SK-N-SH (cell line): ENCODE measurements at regions not wholly inside any gene's neighbourhood (a gene's known extent, or its start where the extent isn't known, plus 50 kb on each side); places are given as distances from the start of the nearest gene placed in this dataset.

Experiments
- CHD2 ChIP-seq: fragments of 150-350 bp; IDR thresholded peaks from 2 replicates; pipeline ENCODE4 v1.6.1; 2018; ENCODE audit warnings: low read length; ENCODE audit not compliant: partially characterized antibody
- CTCF ChIP-seq: fragments of 200-600 bp; sonication (generic); IDR thresholded peaks from 2 replicates; pipeline ENCODE4 v1.6.1; 2017; ENCODE audit warnings: antibody characterized with exemption, mild to moderate bottlenecking, moderate library complexity
- EP300 ChIP-seq, 2 experiments: IDR thresholded peaks; 2 replicates each; pipeline versions ENCODE4 v1.4.0 to v1.6.1; 2012; ENCODE audit warnings: borderline replicate concordance in 1 of 2, low read depth in 1 of 2, low read length in 1 of 2
- FOXM1 ChIP-seq: IDR thresholded peaks from 2 replicates; pipeline ENCODE4 v1.4.0; 2012; ENCODE audit warnings: low read depth, mild to moderate bottlenecking
- GABPA ChIP-seq: IDR thresholded peaks from 2 replicates; pipeline ENCODE4 v1.4.0; 2012; ENCODE audit warnings: low read depth, mild to moderate bottlenecking
- IRF3 ChIP-seq: fragments of 150-350 bp; IDR thresholded peaks from 2 replicates; pipeline ENCODE4 v1.6.1; 2016; ENCODE audit warnings: mild to moderate bottlenecking, low read depth, low read length
- MXI1 ChIP-seq: IDR thresholded peaks from 2 replicates; pipeline ENCODE4 v1.6.1; 2012; ENCODE audit warnings: mild to moderate bottlenecking, low read depth, low read length, improper control_type of control experiment
- POLR2AphosphoS5 ChIP-seq: IDR thresholded peaks from 2 replicates; pipeline ENCODE4 v1.6.1; 2012; ENCODE audit warnings: low read depth, low read length
- RAD21 ChIP-seq: IDR thresholded peaks from 2 replicates; pipeline ENCODE4 v1.6.1; 2012; ENCODE audit warnings: mild to moderate bottlenecking, low read length
- SMC3 ChIP-seq: IDR thresholded peaks from 2 replicates; pipeline ENCODE4 v1.6.1; 2012; ENCODE audit warnings: low read depth, low read length, improper control_type of control experiment
- TF ChIP-seq, protein P1 (sequence below): IDR thresholded peaks from 2 replicates; pipeline ENCODE4 v1.4.0; 2012; ENCODE audit warnings: low read depth, borderline replicate concordance

- no peak for TF ChIP-seq EP300 (IDR thresholded peaks at IDR 0.05; ENCODE audit: borderline replicate concordance in 1 of 2, low read depth in 1 of 2, low read length in 1 of 2)
- no peak for TF ChIP-seq CTCF
- TF ChIP-seq SMC3 = no peak
- TF ChIP-seq, protein P1, sequence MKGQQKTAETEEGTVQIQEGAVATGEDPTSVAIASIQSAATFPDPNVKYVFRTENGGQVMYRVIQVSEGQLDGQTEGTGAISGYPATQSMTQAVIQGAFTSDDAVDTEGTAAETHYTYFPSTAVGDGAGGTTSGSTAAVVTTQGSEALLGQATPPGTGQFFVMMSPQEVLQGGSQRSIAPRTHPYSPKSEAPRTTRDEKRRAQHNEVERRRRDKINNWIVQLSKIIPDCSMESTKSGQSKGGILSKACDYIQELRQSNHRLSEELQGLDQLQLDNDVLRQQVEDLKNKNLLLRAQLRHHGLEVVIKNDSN = no peak
- no peak for TF ChIP-seq POLR2AphosphoS5
- no peak for TF ChIP-seq CHD2
- TF ChIP-seq IRF3 = no peak
- TF ChIP-seq GABPA = no peak
- no peak for TF ChIP-seq MXI1
- TF ChIP-seq RAD21 = no peak
- no peak for TF ChIP-seq FOXM1
Measured at GRCh38 chr6:95693108-95693507, 115.8 kb downstream of the MANEA start.
